ENCODE measurements at regions not wholly inside any gene's neighbourhood (a gene's known extent, or its start where the extent isn't known, plus 50 kb on each side); places are given as distances from the start of the nearest gene placed in this dataset.

- DNase-seq (ENCODE audit: low read depth) = no peak
These were observed 994.2 kb downstream of the UQCRFS1 start for GRCh38 chr19:28218728-28219127.

GRCh38 chr19:28217022-28217421 is 995.9 kb downstream of the UQCRFS1 start:
- DNase-seq (ENCODE audit: low read depth) = no peak

GRCh38 chr19:28213470-28214082 is 999.4 kb downstream of the UQCRFS1 start:
- no peak for DNase-seq (ENCODE audit: low read depth)

- no peak for DNase-seq (ENCODE audit: low read depth)
These were observed 1002.1 kb downstream of the UQCRFS1 start for GRCh38 chr19:28210886-28211285.

GRCh38 chr19:28208745-28209144 is 1004.2 kb downstream of the UQCRFS1 start:
- DNase-seq (ENCODE audit: low read depth) = no peak

GRCh38 chr19:28207244-28207643 is 1005.7 kb downstream of the UQCRFS1 start:
- no peak for DNase-seq (ENCODE audit: low read depth)

- no peak for DNase-seq (ENCODE audit: low read depth)
These were observed 1011.4 kb downstream of the UQCRFS1 start for GRCh38 chr19:28201462-28201943.

- DNase-seq (ENCODE audit: low read depth) = no peak
These were observed 1013.6 kb downstream of the UQCRFS1 start for GRCh38 chr19:28199323-28199722.

GRCh38 chr19:28196961-28197360 is 1016.0 kb downstream of the UQCRFS1 start:
- DNase-seq (ENCODE audit: low read depth) = no peak

GRCh38 chr19:28196101-28196500 is 1016.9 kb downstream of the UQCRFS1 start:
- no peak for DNase-seq (ENCODE audit: low read depth)

- no peak for DNase-seq (ENCODE audit: low read depth)
These were observed 1027.3 kb downstream of the UQCRFS1 start for GRCh38 chr19:28185646-28186045.

- DNase-seq (ENCODE audit: low read depth) = no peak
These were observed 1028.0 kb downstream of the UQCRFS1 start for GRCh38 chr19:28184997-28185396.

GRCh38 chr19:28176193-28176592 is 1036.8 kb downstream of the UQCRFS1 start:
- DNase-seq (ENCODE audit: low read depth) = no peak

- no peak for DNase-seq (ENCODE audit: low read depth)
These were observed 1041.0 kb downstream of the UQCRFS1 start for GRCh38 chr19:28171983-28172382.

GRCh38 chr19:28170066-28170465 is 1042.9 kb downstream of the UQCRFS1 start:
- DNase-seq (ENCODE audit: low read depth) = no peak

GRCh38 chr19:28169168-28169887 is 1043.6 kb downstream of the UQCRFS1 start:
- no peak for DNase-seq (ENCODE audit: low read depth)

- no peak for DNase-seq (ENCODE audit: low read depth)
These were observed 1044.4 kb downstream of the UQCRFS1 start for GRCh38 chr19:28168557-28168956.

GRCh38 chr19:28166025-28166424 is 1046.9 kb downstream of the UQCRFS1 start:
- DNase-seq (ENCODE audit: low read depth) = no peak

GRCh38 chr19:28164214-28164613 is 1048.7 kb downstream of the UQCRFS1 start:
- DNase-seq (ENCODE audit: low read depth) = no peak

- no peak for DNase-seq (ENCODE audit: low read depth)
These were observed 1053.9 kb downstream of the UQCRFS1 start for GRCh38 chr19:28159065-28159464.

- no peak for DNase-seq (ENCODE audit: low read depth)
These were observed 1057.7 kb downstream of the UQCRFS1 start for GRCh38 chr19:28155265-28155664.

- DNase-seq (ENCODE audit: low read depth) = no peak
These were observed 1058.9 kb downstream of the UQCRFS1 start for GRCh38 chr19:28154077-28154476.

GRCh38 chr19:28153123-28153522 is 1059.8 kb downstream of the UQCRFS1 start:
- no peak for DNase-seq (ENCODE audit: low read depth)

- DNase-seq (ENCODE audit: low read depth) = no peak
These were observed 1060.8 kb downstream of the UQCRFS1 start for GRCh38 chr19:28152195-28152594.

Measured in stimulated activated CD8-positive, alpha-beta memory T cell treated with anti-CD3 and anti-CD28 coated beads, Interleukin-12 subunit alpha, Interleukin-12 subunit beta, amount 100 ng/mL, for 1 hour (primary cell).